H9 (cell line): ENCODE measurements at regions not wholly inside any gene's neighbourhood (a gene's known extent, or its start where the extent isn't known, plus 50 kb on each side); places are given as distances from the start of the nearest gene placed in this dataset.

Experiments used
- DNase-seq: peaks from one replicate; pipeline ENCODE4 v3.0.0-alpha.2; 2017
- H2AFZ ChIP-seq: one replicate; pipeline ENCODE4 v1.6.1; 2013; ENCODE audit warnings: mild to moderate bottlenecking, low read length, control low read depth, moderate library complexity
- H2AK5ac ChIP-seq: 2 replicates; pipeline ENCODE4 v1.6.1; 2013; ENCODE audit warnings: low read length, control low read depth, mixed read lengths; ENCODE audit not compliant: insufficient read length
- H2BK120ac ChIP-seq: one replicate; pipeline ENCODE4 v1.6.1; 2013; ENCODE audit warnings: low read depth, mild to moderate bottlenecking, low read length, control low read depth, inconsistent platforms; ENCODE audit not compliant: poor library complexity, severe bottlenecking
- H2BK12ac ChIP-seq: 2 replicates; pipeline ENCODE4 v1.6.1; 2013; ENCODE audit warnings: low read length, control low read depth, mixed read lengths, low read depth; ENCODE audit not compliant: insufficient read length
- H2BK15ac ChIP-seq: 2 replicates; pipeline ENCODE4 v1.6.1; 2013; ENCODE audit warnings: low read depth, low read length, control low read depth
- H2BK20ac ChIP-seq: one replicate; pipeline ENCODE4 v1.6.1; 2013; ENCODE audit warnings: low read depth, mild to moderate bottlenecking, low read length, control low read depth, inconsistent platforms; ENCODE audit not compliant: poor library complexity, severe bottlenecking
- H2BK5ac ChIP-seq: 2 replicates; pipeline ENCODE4 v1.6.1; 2013; ENCODE audit warnings: low read length, control low read depth, mixed read lengths; ENCODE audit not compliant: insufficient read length
- H3K14ac ChIP-seq: 2 replicates; pipeline ENCODE4 v1.6.1; 2013; ENCODE audit warnings: low read length, control low read depth; ENCODE audit not compliant: insufficient read depth
- H3K18ac ChIP-seq: 2 replicates; pipeline ENCODE4 v1.6.1; 2013; ENCODE audit warnings: low read depth, mild to moderate bottlenecking, mixed read lengths, low read length, control low read depth; ENCODE audit not compliant: insufficient read length
- H3K23ac ChIP-seq: 2 replicates; pipeline ENCODE4 v1.6.1; 2013; ENCODE audit warnings: low read length, control low read depth, mixed read lengths, low read depth; ENCODE audit not compliant: insufficient read length
- H3K23me2 ChIP-seq: 2 replicates; pipeline ENCODE4 v1.6.1; 2013; ENCODE audit warnings: low read depth, mild to moderate bottlenecking, mixed read lengths, low read length, control low read depth; ENCODE audit not compliant: insufficient read length, poor library complexity, severe bottlenecking
- H3K27ac ChIP-seq: 2 replicates; pipeline ENCODE4 v1.5.1; 2013; ENCODE audit warnings: low read length, control low read depth, mixed read lengths, low read depth; ENCODE audit not compliant: insufficient read length
- H3K27me3 ChIP-seq: 2 replicates; pipeline ENCODE4 v1.6.1; 2013; ENCODE audit warnings: low read length, control low read depth, inconsistent platforms; ENCODE audit not compliant: insufficient read depth
- H3K4ac ChIP-seq: 2 replicates; pipeline ENCODE4 v1.6.1; 2013; ENCODE audit warnings: low read depth, mild to moderate bottlenecking, control low read depth, inconsistent platforms, low read length, moderate library complexity
- H3K4me1 ChIP-seq: 2 replicates; pipeline ENCODE4 v1.6.1; 2013; ENCODE audit warnings: low read length, control low read depth, inconsistent platforms; ENCODE audit not compliant: insufficient read depth
- H3K4me2 ChIP-seq: 2 replicates; pipeline ENCODE4 v1.6.1; 2013; ENCODE audit warnings: low read length, control low read depth, mixed read lengths; ENCODE audit not compliant: insufficient read length, insufficient read depth
- H3K56ac ChIP-seq: 2 replicates; pipeline ENCODE4 v1.6.1; 2013; ENCODE audit warnings: low read depth, mild to moderate bottlenecking, mixed read lengths, low read length, control low read depth; ENCODE audit not compliant: insufficient read length
- H3K79me1 ChIP-seq: 2 replicates; pipeline ENCODE4 v1.6.1; 2013; ENCODE audit warnings: low read depth, mild to moderate bottlenecking, moderate library complexity, low read length, control low read depth, inconsistent platforms; ENCODE audit not compliant: insufficient read depth, poor library complexity, severe bottlenecking
- H3K79me2 ChIP-seq: 2 replicates; pipeline ENCODE4 v1.6.1; 2013; ENCODE audit warnings: low read length, control low read depth, inconsistent platforms; ENCODE audit not compliant: insufficient read depth
- H3K9ac ChIP-seq: 2 replicates; pipeline ENCODE4 v1.6.1; 2013; ENCODE audit warnings: low read length, control low read depth, mixed read lengths; ENCODE audit not compliant: insufficient read length; ENCODE audit errors: extremely low read depth
- H3K9me3 ChIP-seq: one replicate; pipeline ENCODE4 v1.6.1; 2013; ENCODE audit warnings: low read depth, low read length, inconsistent platforms; ENCODE audit not compliant: control insufficient read depth
- H3T11ph ChIP-seq: one replicate; pipeline ENCODE4 v1.6.1; 2013; ENCODE audit warnings: mild to moderate bottlenecking, low read length, control low read depth, inconsistent platforms
- H4K20me1 ChIP-seq: one replicate; pipeline ENCODE4 v1.6.1; 2013; ENCODE audit not compliant: control insufficient read depth, insufficient read length, insufficient read depth
- H4K5ac ChIP-seq: 2 replicates; pipeline ENCODE4 v1.6.1; 2013; ENCODE audit warnings: low read depth, mild to moderate bottlenecking, mixed read lengths, low read length, control low read depth; ENCODE audit not compliant: insufficient read length
- H4K8ac ChIP-seq: replicated peaks from 2 replicates; pipeline ENCODE4 v1.6.1; 2013; ENCODE audit warnings: low read length, control low read depth, mixed read lengths, low read depth; ENCODE audit not compliant: insufficient read length
- H4K91ac ChIP-seq: 2 replicates; pipeline ENCODE4 v1.6.1; 2013; ENCODE audit warnings: low read depth, mild to moderate bottlenecking, moderate library complexity, mixed read lengths, low read length, control low read depth; ENCODE audit not compliant: insufficient read length
- H3K27ac Mint-ChIP-seq, 3 experiments: 2 replicates in 2 of 3; 3 replicates in 1 of 3; pipeline ENCODE4 v1.8.0; 2020 to 2021; ENCODE audit warnings: mixed read lengths in 3 of 3, mild to moderate bottlenecking in 1 of 3, moderate library complexity in 1 of 3
- H3K27me3 Mint-ChIP-seq: 2 replicates; pipeline ENCODE4 v1.8.0; 2021; ENCODE audit warnings: low read depth, mild to moderate bottlenecking, moderate library complexity, mixed read lengths
- H3K36me3 Mint-ChIP-seq, 3 experiments: 2 replicates in 2 of 3; 3 replicates in 1 of 3; pipeline ENCODE4 v1.8.0; 2020 to 2021; ENCODE audit warnings: low read depth in 3 of 3, mixed read lengths in 3 of 3; ENCODE audit not compliant: insufficient read depth in 1 of 3
- H3K4me1 Mint-ChIP-seq, 2 experiments: 2 replicates each; pipeline ENCODE4 v1.8.0; 2020; ENCODE audit warnings: mixed read lengths in 2 of 2
- H3K4me3 Mint-ChIP-seq, 2 experiments: 2 replicates in 1 of 2; 3 replicates in 1 of 2; pipeline ENCODE4 v1.8.0; 2020 to 2021; ENCODE audit warnings: mild to moderate bottlenecking in 2 of 2, mixed read lengths in 2 of 2, moderate library complexity in 1 of 2
- H3K9me3 Mint-ChIP-seq, 2 experiments: 2 replicates in 1 of 2; 3 replicates in 1 of 2; pipeline ENCODE4 v1.8.0; 2020; ENCODE audit warnings: mild to moderate bottlenecking in 2 of 2, mixed read lengths in 2 of 2, moderate library complexity in 1 of 2
- WGBS: extraction: QIAGEN DNeasy Blood & Tissue Kit; methylation state at CpG from one replicate; pipeline ENCODE4 v1.1.7; 2013; ENCODE audit warnings: missing lambda C conversion rate, low lambda C conversion rate, mixed read lengths; ENCODE audit not compliant: insufficient read length; ENCODE audit errors: extremely low coverage; 5-methylcytosine and 5-hydroxymethylcytosine counted together
- TF ChIP-seq, protein P1 (sequence below): fragments of 200-600 bp; sonication (generic); conservative IDR thresholded peaks from 3 replicates; pipeline ENCODE4 v1.8.0; 2021; ENCODE audit warnings: antibody characterized with exemption, mild to moderate bottlenecking

DNA sequence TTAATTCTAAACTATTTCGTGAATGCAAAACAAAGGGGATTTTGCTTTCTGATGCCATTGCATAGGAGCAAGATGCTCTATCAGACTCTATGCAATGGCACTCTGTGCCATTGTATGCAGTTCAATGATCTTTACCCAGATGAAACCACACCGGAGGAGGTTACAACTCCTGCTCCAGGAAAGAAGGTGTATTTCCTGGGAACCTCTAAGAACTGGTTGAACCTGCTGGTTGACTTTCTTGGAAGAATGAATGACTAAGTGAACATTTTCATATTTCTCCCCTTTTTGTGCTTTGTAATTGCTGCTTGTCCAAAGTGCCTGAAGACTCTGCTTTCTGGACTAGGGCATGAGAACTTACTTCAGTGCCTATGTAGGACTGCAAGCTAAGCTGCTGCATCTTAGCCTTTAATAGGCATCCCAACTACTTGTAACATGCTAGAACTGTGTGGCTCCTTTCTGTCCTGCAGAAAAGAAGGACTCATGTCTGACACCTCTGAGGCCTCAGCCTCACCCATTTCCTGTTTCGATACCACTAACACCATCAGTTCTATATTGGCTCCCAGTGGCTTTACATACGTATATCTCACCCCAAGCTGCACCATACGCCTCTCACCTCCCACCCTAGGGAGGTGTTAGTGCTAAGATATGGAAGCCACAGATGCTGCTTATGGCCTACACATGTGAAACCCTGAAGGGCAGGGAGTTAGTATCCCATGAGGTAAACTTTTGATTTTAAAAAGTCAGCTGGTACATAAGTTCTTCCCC, 193.5 kb upstream of the CNOT2 start:
- Histone ChIP-seq H3K4me1 (peaks cover 4% of the 10 kb centered on the region; the same call in 1 of the 2 replicates), H3K79me1 (no peaks in the 10 kb centered on the region), H3K23me2 (no peaks in the 10 kb centered on the region), H2AK5ac (no peak overlapping the region), H3K9me3 (no peaks in the 10 kb centered on the region), H3K27ac (no peak overlapping the region), H2BK5ac (no peak overlapping the region), H3K9ac (no peak overlapping the region), H3K56ac (no peak overlapping the region), H3K23ac (no peak overlapping the region), H4K8ac (no peak overlapping the region), H3K18ac (no peak overlapping the region), H2BK20ac (no peak overlapping the region), H3K4me2 (no peak overlapping the region), H2AFZ (peak overlapping the region; percentile 22), H4K5ac (no peak overlapping the region), H3K4ac (no peak overlapping the region), H3K27me3 (no peaks in the 10 kb centered on the region), H2BK120ac (no peak overlapping the region), H4K91ac (no peak overlapping the region), H2BK12ac (no peak overlapping the region), H4K20me1 (no peaks in the 10 kb centered on the region), H2BK15ac (no peak overlapping the region), H3K14ac (no peak overlapping the region), H3T11ph (no peak overlapping the region), H3K79me2 (no peaks in the 10 kb centered on the region)
- Mint-ChIP-seq H3K9me3 (no peaks in the 10 kb centered on the region), H3K27me3 (no peaks in the 10 kb centered on the region; the same call in 1 of the 2 replicates), H3K4me1 (peaks cover 5 to 12% of the 10 kb centered on the region in 2 experiments; a peak in 3 of 4 replicates), H3K4me3 (no peak overlapping the region), H3K36me3 (no peaks in the 10 kb centered on the region; a peak in 1 of 7 replicates), H3K27ac (no peak overlapping the region)
- no peak for DNase-seq
- TF ChIP-seq, protein P1, sequence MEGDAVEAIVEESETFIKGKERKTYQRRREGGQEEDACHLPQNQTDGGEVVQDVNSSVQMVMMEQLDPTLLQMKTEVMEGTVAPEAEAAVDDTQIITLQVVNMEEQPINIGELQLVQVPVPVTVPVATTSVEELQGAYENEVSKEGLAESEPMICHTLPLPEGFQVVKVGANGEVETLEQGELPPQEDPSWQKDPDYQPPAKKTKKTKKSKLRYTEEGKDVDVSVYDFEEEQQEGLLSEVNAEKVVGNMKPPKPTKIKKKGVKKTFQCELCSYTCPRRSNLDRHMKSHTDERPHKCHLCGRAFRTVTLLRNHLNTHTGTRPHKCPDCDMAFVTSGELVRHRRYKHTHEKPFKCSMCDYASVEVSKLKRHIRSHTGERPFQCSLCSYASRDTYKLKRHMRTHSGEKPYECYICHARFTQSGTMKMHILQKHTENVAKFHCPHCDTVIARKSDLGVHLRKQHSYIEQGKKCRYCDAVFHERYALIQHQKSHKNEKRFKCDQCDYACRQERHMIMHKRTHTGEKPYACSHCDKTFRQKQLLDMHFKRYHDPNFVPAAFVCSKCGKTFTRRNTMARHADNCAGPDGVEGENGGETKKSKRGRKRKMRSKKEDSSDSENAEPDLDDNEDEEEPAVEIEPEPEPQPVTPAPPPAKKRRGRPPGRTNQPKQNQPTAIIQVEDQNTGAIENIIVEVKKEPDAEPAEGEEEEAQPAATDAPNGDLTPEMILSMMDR = no peak
- no CpG with 5 or more reads among the region's 5 CpGs for WGBS
